HT1080 (cell line): ENCODE measurements at regions not wholly inside any gene's neighbourhood (a gene's known extent, or its start where the extent isn't known, plus 50 kb on each side); places are given as distances from the start of the nearest gene placed in this dataset.

ENCODE experiments used
- DNase-seq: peaks from one replicate; pipeline ENCODE4 v3.0.0-alpha.2; 2015; ENCODE audit warnings: low read depth

GRCh38 chr11:69364921-69365320 is 71.0 kb downstream of the MYEOV start:
- no peak for DNase-seq

GRCh38 chr11:69365558-69365957 is 71.6 kb downstream of the MYEOV start:
- DNase-seq, result no peak

- DNase-seq, result no peak
Measured at GRCh38 chr11:69366591-69366990, 72.6 kb downstream of the MYEOV start.

- DNase-seq, result no peak
Measured at GRCh38 chr11:69367211-69367964, 73.4 kb downstream of the MYEOV start.

GRCh38 chr11:69368119-69368880 is 74.3 kb downstream of the MYEOV start:
- DNase-seq, result no peak

- DNase-seq, result no peak
Measured at GRCh38 chr11:69369210-69369825, 75.4 kb downstream of the MYEOV start.

GRCh38 chr11:69369945-69370344 is 76.0 kb downstream of the MYEOV start:
- DNase-seq, result no peak

- no peak for DNase-seq
Measured at GRCh38 chr11:69370984-69371709, 77.2 kb downstream of the MYEOV start.

GRCh38 chr11:69371731-69372588 is 78.0 kb downstream of the MYEOV start:
- DNase-seq, result no peak

GRCh38 chr11:69372589-69373250 is 78.8 kb downstream of the MYEOV start:
- DNase-seq, result no peak

GRCh38 chr11:69373251-69373635 is 79.3 kb downstream of the MYEOV start:
- DNase-seq, result no peak

- DNase-seq, result no peak
Measured at GRCh38 chr11:69374110-69374945, 80.4 kb downstream of the MYEOV start.

- no peak for DNase-seq
Measured at GRCh38 chr11:69374946-69375310, 81.0 kb downstream of the MYEOV start.

- no peak for DNase-seq
Measured at GRCh38 chr11:69375316-69376154, 81.6 kb downstream of the MYEOV start.

GRCh38 chr11:69376155-69377028 is 82.4 kb downstream of the MYEOV start:
- no peak for DNase-seq

- DNase-seq, result no peak
Measured at GRCh38 chr11:69377029-69377952, 83.3 kb downstream of the MYEOV start.
